ENCODE measurements at regions not wholly inside any gene's neighbourhood (a gene's known extent, or its start where the extent isn't known, plus 50 kb on each side); places are given as distances from the start of the nearest gene placed in this dataset.

DNA sequence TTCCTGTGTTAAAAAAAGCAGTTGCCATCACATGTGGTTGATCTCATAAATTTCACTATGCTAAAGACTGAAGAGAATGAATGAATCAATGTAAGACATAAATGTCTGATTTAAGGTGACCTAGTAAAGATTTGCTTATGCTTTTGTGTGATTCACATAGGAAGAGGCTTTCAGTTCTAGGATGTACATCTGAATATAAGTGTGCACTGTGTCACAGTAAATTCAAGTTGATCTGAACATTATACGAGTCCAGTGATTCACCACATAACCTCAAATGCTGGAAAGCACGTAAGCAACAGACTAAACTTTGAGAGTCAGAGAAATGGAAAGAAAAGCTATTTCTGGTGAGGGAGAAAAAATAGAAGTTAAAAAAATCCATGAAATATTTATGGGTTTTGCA lies 567.9 kb downstream of the EPHA5 start:
- ChIA-PET POLR2A (no interaction called here), CTCF (no interaction called here)
- WGBS (ENCODE audit: insufficient coverage) = no CpG with 5 or more reads among the region's 2 CpGs
- Histone ChIP-seq H3K9me3 (ENCODE audit: control extremely low read depth in 1 of 3, control insufficient read depth in 2 of 3, insufficient read depth in 1 of 3, low read length in 2 of 3) (no peaks in the 10 kb centered on the region), H3K4me2 (replicated peaks; ENCODE audit: low read depth, low read length, poor library complexity, severe bottlenecking) (no peak overlapping the region), H3K27me3 (replicated peaks in 1 of 4; ENCODE audit: control extremely low read depth in 1 of 4, control insufficient read depth in 3 of 4, insufficient read depth in 4 of 4, low read length in 3 of 4) (no peaks in the 10 kb centered on the region), H3K27ac (ENCODE audit: low read length in 2 of 2) (no peak overlapping the region), H3K4me1 (ENCODE audit: control insufficient read depth in 2 of 2, insufficient read depth in 2 of 2, low read length in 2 of 2) (no peaks in the 10 kb centered on the region), H3K9ac (ENCODE audit: low read length) (no peak overlapping the region), H3K79me2 (ENCODE audit: control insufficient read depth, insufficient read depth, low read length) (no peaks in the 10 kb centered on the region), H4K20me1 (ENCODE audit: control insufficient read depth, insufficient read depth, low read length, poor library complexity, severe bottlenecking) (no peaks in the 10 kb centered on the region), H2AFZ (ENCODE audit: insufficient read depth, low read depth, low read length, poor library complexity, severe bottlenecking) (no peak overlapping the region), H3K4me3 (ENCODE audit: control extremely low read depth in 1 of 5, extremely low read depth in 1 of 5, insufficient read depth in 1 of 5, low read depth in 2 of 5, low read length in 4 of 5) (no peak overlapping the region), H3K36me3 (replicated peaks in 1 of 2; ENCODE audit: control extremely low read depth in 1 of 2, control insufficient read depth in 1 of 2, extremely low read depth in 1 of 2, insufficient read depth in 2 of 2, low read length in 1 of 2) (no peaks in the 10 kb centered on the region)
- intact Hi-C loops (cut with micrococcal nuclease) = no loop called here
- no peaks in the 10 kb centered on the region for H3K9me3 Mint-ChIP-seq (ENCODE audit: insufficient read depth)
- no peak overlapping the region for H3K4me3 Mint-ChIP-seq
- H3K27ac Mint-ChIP-seq = no peak overlapping the region
- DNase-seq (no peak), ATAC-seq (ENCODE audit: low read depth) (no peak)
- no peaks in the 10 kb centered on the region for H3K27me3 Mint-ChIP-seq
- no peaks in the 10 kb centered on the region for H3K4me1 Mint-ChIP-seq
- TF ChIP-seq, protein P1, sequence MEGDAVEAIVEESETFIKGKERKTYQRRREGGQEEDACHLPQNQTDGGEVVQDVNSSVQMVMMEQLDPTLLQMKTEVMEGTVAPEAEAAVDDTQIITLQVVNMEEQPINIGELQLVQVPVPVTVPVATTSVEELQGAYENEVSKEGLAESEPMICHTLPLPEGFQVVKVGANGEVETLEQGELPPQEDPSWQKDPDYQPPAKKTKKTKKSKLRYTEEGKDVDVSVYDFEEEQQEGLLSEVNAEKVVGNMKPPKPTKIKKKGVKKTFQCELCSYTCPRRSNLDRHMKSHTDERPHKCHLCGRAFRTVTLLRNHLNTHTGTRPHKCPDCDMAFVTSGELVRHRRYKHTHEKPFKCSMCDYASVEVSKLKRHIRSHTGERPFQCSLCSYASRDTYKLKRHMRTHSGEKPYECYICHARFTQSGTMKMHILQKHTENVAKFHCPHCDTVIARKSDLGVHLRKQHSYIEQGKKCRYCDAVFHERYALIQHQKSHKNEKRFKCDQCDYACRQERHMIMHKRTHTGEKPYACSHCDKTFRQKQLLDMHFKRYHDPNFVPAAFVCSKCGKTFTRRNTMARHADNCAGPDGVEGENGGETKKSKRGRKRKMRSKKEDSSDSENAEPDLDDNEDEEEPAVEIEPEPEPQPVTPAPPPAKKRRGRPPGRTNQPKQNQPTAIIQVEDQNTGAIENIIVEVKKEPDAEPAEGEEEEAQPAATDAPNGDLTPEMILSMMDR (IDR thresholded peaks at IDR 0.05) = no peak
- no peak for TF ChIP-seq EZH2 (IDR thresholded peaks at IDR 0.05; ENCODE audit: borderline replicate concordance, insufficient read depth, low read depth, low read length, poor library complexity, severe bottlenecking)

DNA sequence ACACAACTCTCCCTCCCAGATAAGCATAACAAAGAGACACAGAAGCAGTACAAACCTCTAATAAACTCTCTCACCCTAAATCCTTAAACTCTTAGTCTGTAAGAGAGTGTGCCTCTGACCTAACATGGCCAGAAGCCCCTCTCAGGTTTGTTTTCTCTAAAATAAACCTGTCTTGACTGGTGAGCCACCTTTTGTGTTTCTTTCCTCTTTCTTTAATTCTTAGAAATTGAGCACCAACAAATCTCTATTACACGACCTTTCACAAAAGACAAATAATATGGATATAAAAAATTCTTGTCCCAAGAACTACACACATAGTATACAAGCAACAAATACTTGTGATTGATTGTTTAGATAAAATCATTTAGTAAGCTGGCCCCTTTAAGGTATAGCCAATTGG lies 573.7 kb downstream of the EPHA5 start:
- H3K27me3 Mint-ChIP-seq = no peaks in the 10 kb centered on the region
- peaks cover 6% of the 10 kb centered on the region for H3K9me3 Mint-ChIP-seq (ENCODE audit: insufficient read depth)
- no peaks in the 10 kb centered on the region for H3K4me1 Mint-ChIP-seq
- ChIA-PET CTCF (no interaction called here), POLR2A (no interaction called here)
- Histone ChIP-seq H3K4me2 (replicated peaks; ENCODE audit: low read depth, low read length, poor library complexity, severe bottlenecking) (no peak overlapping the region), H3K9me3 (ENCODE audit: control extremely low read depth in 1 of 3, control insufficient read depth in 2 of 3, insufficient read depth in 1 of 3, low read length in 2 of 3) (no peaks in the 10 kb centered on the region), H3K79me2 (ENCODE audit: control insufficient read depth, insufficient read depth, low read length) (no peaks in the 10 kb centered on the region), H3K27ac (ENCODE audit: low read length in 2 of 2) (no peak overlapping the region), H3K36me3 (replicated peaks in 1 of 2; ENCODE audit: control extremely low read depth in 1 of 2, control insufficient read depth in 1 of 2, extremely low read depth in 1 of 2, insufficient read depth in 2 of 2, low read length in 1 of 2) (no peaks in the 10 kb centered on the region), H3K27me3 (replicated peaks in 1 of 4; ENCODE audit: control extremely low read depth in 1 of 4, control insufficient read depth in 3 of 4, insufficient read depth in 4 of 4, low read length in 3 of 4) (no peaks in the 10 kb centered on the region), H3K4me1 (ENCODE audit: control insufficient read depth in 2 of 2, insufficient read depth in 2 of 2, low read length in 2 of 2) (no peaks in the 10 kb centered on the region), H3K4me3 (ENCODE audit: control extremely low read depth in 1 of 5, extremely low read depth in 1 of 5, insufficient read depth in 1 of 5, low read depth in 2 of 5, low read length in 4 of 5) (no peak overlapping the region), H2AFZ (ENCODE audit: insufficient read depth, low read depth, low read length, poor library complexity, severe bottlenecking) (no peak overlapping the region), H4K20me1 (ENCODE audit: control insufficient read depth, insufficient read depth, low read length, poor library complexity, severe bottlenecking) (no peaks in the 10 kb centered on the region), H3K9ac (ENCODE audit: low read length) (no peak overlapping the region)
- intact Hi-C loops (cut with micrococcal nuclease) = no loop called here
- no peak for ATAC-seq (ENCODE audit: low read depth)
- no CpG with 5 or more reads among the region's 1 CpG for WGBS (ENCODE audit: insufficient coverage)
- no peak overlapping the region for H3K4me3 Mint-ChIP-seq
- no peak for TF ChIP-seq EZH2 (IDR thresholded peaks at IDR 0.05; ENCODE audit: borderline replicate concordance, insufficient read depth, low read depth, low read length, poor library complexity, severe bottlenecking)
- TF ChIP-seq, protein P1 (IDR thresholded peaks at IDR 0.05) = no peak
- DNase-seq = no peak
- no peak overlapping the region for H3K27ac Mint-ChIP-seq

Data from B cell (primary cell).